Heart right ventricle (tissue), 16 donors: ENCODE measurements at regions not wholly inside any gene's neighbourhood (a gene's known extent, or its start where the extent isn't known, plus 50 kb on each side); places are given as distances from the start of the nearest gene placed in this dataset.

Source experiments
- ATAC-seq, 8 donors: fragments of 200-7000 bp; cut with Tn5 transposase; one replicate each; pipeline ENCODE4 v1.9.1; 2020; ENCODE audit warnings: mild to moderate bottlenecking in 8 of 8, moderate library complexity in 8 of 8, moderate number of reproducible peaks in 1 of 8
- DNase-seq, 2 donors: peaks; one replicate each; pipeline ENCODE4 v3.0.0-alpha.2; 2020
- H3K27ac ChIP-seq, 10 donors: fragments of 200-600 bp; sonication (generic) in 2 of 10; one replicate each; pipeline versions ENCODE4 v1.5.0 to v1.8.0; 2020 to 2022; ENCODE audit warnings: mild to moderate bottlenecking in 3 of 10
- H3K27me3 ChIP-seq, 7 donors: fragments of 200-600 bp; one replicate each; pipeline ENCODE4 v1.8.0; 2021 to 2022; ENCODE audit warnings: mild to moderate bottlenecking in 2 of 7
- H3K36me3 ChIP-seq, 9 donors: fragments of 200-600 bp; sonication (generic) in 1 of 9; one replicate each; pipeline versions ENCODE4 v1.5.0 to v1.8.0; 2020 to 2022; ENCODE audit warnings: mild to moderate bottlenecking in 2 of 9
- H3K4me1 ChIP-seq, 9 donors: fragments of 200-600 bp; sonication (generic) in 1 of 9; one replicate each; pipeline versions ENCODE4 v1.5.0 to v1.8.0; 2020 to 2022; ENCODE audit warnings: mild to moderate bottlenecking in 4 of 9
- H3K4me3 ChIP-seq, 10 donors: fragments of 200-600 bp; sonication (generic) in 2 of 10; one replicate each; pipeline versions ENCODE4 v1.5.0 to v1.8.0; 2020 to 2022; ENCODE audit warnings: mild to moderate bottlenecking in 7 of 10, moderate library complexity in 2 of 10
- H3K9me3 ChIP-seq, 11 donors: fragments of 200-600 bp in 10 of 11; sonication (generic) in 2 of 11; one replicate each; pipeline versions ENCODE4 v1.5.0 to v1.8.0; 2013 to 2022; ENCODE audit warnings: mild to moderate bottlenecking in 2 of 11, control low read depth in 1 of 11, moderate library complexity in 1 of 11
- WGBS, 2 donors: extraction: QIAGEN DNeasy Blood & Tissue Kit; methylation state at CpG; one replicate each; pipeline ENCODE4 v1.1.7; 2013; ENCODE audit warnings: inconsistent platforms in 1 of 2; 5-methylcytosine and 5-hydroxymethylcytosine counted together
- intact Hi-C, 10 donors: fragments of 100-400 bp; cut with DNase I; formaldehyde crosslinking; loops; one replicate each; pipeline versions ENCODE4 v1.11.1 to v1.14.2; 2022
- TF ChIP-seq, protein P1 (sequence below), 9 donors: fragments of 200-600 bp; sonication (generic) in 2 of 9; IDR thresholded peaks; one replicate each; pipeline versions ENCODE4 v1.5.0 to v1.8.0; 2021 to 2022; ENCODE audit warnings: antibody characterized with exemption in 9 of 9, mild to moderate bottlenecking in 5 of 9, moderate library complexity in 1 of 9
- donor health status: Arrhythmogenic right ventricular cardiomyopathy.
- donor health status: ischemic (EF 13 %, LVEDD 7.1; RV severe dilation, severe dysfunction).
- donor health status: healthy with polysubstance abuse.
- donor health status: DM: no; HTN: yes; CAD: no.
- donor health status: DM: no; HTN: no; CAD: no.
- donor health status: ischemic (EF 25% LVEDD 6.9; RV normal size, moderate dysfunction).
- donor health status: ischemic (EF 25% LVEDD 5.7; RV mildly dilated, moderate dysfunction).
- donor health status: healthy.
- donor health status: DM: yes; HTN: yes; CAD: no.
- donor health status: Ischemic cardiomyopathy.
- donor health status: ischemic (EF 35%, LVEDD 5.7; RV mildly dilated, moderate dysfunction).
- donor health status: nonischemic (EF 11% LVEDD 7.7; RV severe dilation, severe dysfunction).
- donor health status: DM: yes; HTN: yes; CAD: no.
- donor health status: PGD.
- donor health status: ischemic (EF 29% LVEDD 5.4; RV normal size, mild dysfunction).
- donor health status: nonischemic (EF 23%, LVEDD 6.1; RV moderate dilation, normal function).

DNA sequence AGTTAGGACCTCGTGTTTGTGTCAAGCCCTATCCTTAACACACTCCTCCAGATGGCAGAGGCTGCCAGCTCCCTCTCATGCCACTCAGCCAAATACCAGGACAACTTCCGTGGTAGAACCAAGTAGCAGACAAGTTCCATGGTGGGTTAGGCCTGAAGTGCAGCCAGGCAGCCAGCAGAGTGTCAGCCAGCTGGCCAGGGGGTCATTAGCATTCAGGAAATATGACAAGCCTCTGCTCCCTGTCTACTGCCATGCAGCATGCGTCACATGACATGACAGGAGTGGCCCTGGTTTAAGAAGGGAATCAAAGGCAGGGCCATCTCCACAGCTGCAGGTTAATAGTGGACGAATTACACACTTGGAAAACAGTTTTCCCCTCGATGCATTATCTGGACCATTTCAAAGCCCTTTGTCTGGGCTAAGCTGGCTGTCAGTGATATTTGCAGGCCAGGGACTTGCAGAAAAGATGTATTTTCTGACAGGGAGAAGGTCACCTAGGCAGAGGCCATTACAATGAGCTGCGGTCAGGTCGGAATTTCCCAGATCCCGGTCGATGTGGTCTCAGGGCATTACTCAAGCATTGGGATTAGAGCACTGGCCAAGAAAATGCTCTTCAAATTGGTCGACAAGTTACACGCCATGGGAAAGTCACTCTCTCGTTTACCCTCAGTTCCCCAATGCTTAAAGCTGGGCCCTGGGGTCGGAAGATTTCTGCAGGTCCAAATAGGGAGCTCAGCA is 461.7 kb upstream of the CADM1 start:
- ATAC-seq: peak in 7 of 8 donors; percentile 51 to 90 (median 76)
- Histone ChIP-seq H3K4me1 (peaks cover 3 to 39% (median 13%) of the 10 kb centered on the region in 9 donors), H3K36me3 (no peaks in the 10 kb centered on the region), H3K27ac (peak overlapping the region in 1 of 10 donors; percentile 18), H3K27me3 (peaks cover 0 to 8% (median 0%) of the 10 kb centered on the region in 7 donors), H3K4me3 (no peak overlapping the region), H3K9me3 (no peaks in the 10 kb centered on the region)
- WGBS, 2 donors: 66 to 67% methylated on average over 13 of the region's 13 CpGs
- TF ChIP-seq, protein P1, sequence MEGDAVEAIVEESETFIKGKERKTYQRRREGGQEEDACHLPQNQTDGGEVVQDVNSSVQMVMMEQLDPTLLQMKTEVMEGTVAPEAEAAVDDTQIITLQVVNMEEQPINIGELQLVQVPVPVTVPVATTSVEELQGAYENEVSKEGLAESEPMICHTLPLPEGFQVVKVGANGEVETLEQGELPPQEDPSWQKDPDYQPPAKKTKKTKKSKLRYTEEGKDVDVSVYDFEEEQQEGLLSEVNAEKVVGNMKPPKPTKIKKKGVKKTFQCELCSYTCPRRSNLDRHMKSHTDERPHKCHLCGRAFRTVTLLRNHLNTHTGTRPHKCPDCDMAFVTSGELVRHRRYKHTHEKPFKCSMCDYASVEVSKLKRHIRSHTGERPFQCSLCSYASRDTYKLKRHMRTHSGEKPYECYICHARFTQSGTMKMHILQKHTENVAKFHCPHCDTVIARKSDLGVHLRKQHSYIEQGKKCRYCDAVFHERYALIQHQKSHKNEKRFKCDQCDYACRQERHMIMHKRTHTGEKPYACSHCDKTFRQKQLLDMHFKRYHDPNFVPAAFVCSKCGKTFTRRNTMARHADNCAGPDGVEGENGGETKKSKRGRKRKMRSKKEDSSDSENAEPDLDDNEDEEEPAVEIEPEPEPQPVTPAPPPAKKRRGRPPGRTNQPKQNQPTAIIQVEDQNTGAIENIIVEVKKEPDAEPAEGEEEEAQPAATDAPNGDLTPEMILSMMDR (IDR thresholded peaks at IDR 0.05): no peak
- intact Hi-C loops: loop anchor here in 1 of 10 donors (10.0 kb wide), 1 partner anchor 61 kb away; no protein-coding TSS in a partner anchor
- peak in 1 of 2 donors; percentile 37 for DNase-seq

DNA sequence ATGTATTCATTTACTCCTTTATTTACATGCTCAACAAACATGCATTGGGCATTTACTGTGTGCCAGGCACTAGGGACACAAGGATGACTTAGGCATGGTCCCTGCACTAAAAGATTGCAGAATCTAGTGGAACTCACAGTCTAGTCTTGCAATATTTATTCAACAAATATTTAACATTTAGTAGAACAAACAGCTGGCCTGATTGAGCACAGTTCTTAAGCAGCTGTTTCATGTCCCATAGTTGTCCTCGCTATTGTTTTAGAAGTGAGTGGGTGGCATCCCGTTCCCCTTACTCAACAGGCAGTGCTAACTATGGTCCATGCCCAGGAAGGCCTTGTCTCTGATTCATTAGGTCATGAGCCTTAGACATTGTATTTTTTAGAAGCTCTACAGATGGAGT is 459.9 kb upstream of the CADM1 start:
- H3K27ac ChIP-seq: peak overlapping the region in 1 of 10 donors; percentile 48
- 54 to 60% methylated on average over 2 of the region's 2 CpGs for WGBS, 2 donors
- ATAC-seq: peak in 4 of 8 donors; percentile 48 to 76 (median 62)
- TF ChIP-seq, protein P1 (IDR thresholded peaks at IDR 0.05): no peak
- H3K27me3 ChIP-seq: peaks cover 0 to 20% (median 0%) of the 10 kb centered on the region in 7 donors
- H3K4me1 ChIP-seq: peaks cover 3 to 43% (median 13%) of the 10 kb centered on the region in 9 donors
- intact Hi-C loops: loop anchor here in 1 of 10 donors (10.0 kb wide), 1 partner anchor 59 kb away; no protein-coding TSS in a partner anchor
- no peak overlapping the region for H3K4me3 ChIP-seq
- H3K9me3 ChIP-seq: no peaks in the 10 kb centered on the region
- no peak for DNase-seq
- no peaks in the 10 kb centered on the region for H3K36me3 ChIP-seq

DNA sequence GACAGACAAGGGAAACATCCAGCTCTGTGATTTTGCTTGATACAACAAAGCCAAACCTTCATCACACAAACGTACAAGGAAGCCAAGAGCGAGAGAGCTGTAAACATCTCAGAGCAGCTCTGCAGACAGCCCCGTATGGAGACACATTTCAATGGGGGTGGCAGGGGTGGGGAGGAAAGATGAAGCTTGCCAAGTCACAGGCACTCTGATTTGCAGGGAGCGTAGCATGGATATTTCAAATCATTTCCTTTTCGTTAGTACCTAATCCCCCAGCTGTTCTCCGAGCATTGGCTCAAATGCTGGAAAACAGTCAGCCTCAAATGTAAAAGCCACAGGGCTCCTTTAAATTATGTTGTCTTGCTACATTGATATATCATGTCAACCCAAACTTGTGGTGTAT is 458.9 kb upstream of the CADM1 start:
- Histone ChIP-seq H3K27me3 (peaks cover 0 to 20% (median 0%) of the 10 kb centered on the region in 7 donors), H3K4me1 (peaks cover 3 to 43% (median 13%) of the 10 kb centered on the region in 9 donors), H3K27ac (peak overlapping the region in 4 of 10 donors; percentile 1 to 48 (median 31)), H3K36me3 (no peaks in the 10 kb centered on the region), H3K4me3 (peak overlapping the region in 2 of 10 donors; percentile 1 to 4), H3K9me3 (no peaks in the 10 kb centered on the region)
- intact Hi-C loops: loop anchor here in 1 of 10 donors (10.0 kb wide), 1 partner anchor 58 kb away; no protein-coding TSS in a partner anchor
- ATAC-seq (peak in 2 of 8 donors; percentile 13 to 43), DNase-seq (no peak)
- 48 to 64% methylated on average over 6 of the region's 6 CpGs for WGBS, 2 donors
- TF ChIP-seq, protein P1 (IDR thresholded peaks at IDR 0.05): no peak

DNA sequence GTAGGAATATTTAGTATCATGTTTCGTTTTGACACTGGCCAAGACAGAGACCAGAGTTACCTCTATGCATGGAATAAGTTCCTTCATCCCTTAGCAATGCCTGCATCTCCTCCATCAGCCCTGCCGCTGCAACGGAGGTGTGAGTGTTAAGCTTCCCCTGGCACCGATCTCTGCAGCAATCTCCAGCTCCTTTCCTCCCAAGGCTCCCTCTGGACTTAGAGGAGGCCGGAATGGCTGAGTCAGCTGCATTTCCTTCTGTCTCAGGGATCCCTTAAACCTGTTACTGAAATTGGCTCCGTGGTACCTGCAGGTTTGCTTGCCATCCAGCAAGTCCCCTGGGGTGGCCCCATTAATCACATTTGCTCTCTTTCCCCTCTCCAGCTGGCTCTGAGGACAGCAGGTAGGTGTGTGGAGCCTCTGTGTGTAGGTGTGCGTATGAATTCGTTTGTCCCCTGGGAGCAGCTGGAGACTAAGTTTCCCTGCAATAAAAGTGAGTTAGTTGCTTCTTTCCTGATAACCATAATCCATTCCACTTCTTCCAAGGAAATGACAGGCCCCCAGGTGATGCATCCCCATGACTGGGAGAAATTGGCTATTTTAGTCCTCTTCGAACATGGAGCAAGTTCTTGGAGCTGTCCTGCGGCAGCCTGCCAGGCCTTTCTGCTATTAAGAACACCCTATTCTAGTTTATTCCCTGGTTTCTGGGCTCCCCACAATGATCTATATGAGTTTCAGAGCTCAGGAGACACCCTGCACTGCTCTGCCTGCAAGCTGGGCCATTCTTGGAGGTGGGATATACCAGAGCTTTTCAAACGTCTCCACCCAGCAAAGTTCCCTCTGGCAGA is 457.2 kb upstream of the CADM1 start:
- H3K9me3 ChIP-seq: no peaks in the 10 kb centered on the region
- peak overlapping the region in 1 of 10 donors; percentile 21 for H3K27ac ChIP-seq
- intact Hi-C loops: loop anchor here in 1 of 10 donors (10.0 kb wide), 1 partner anchor 57 kb away; no protein-coding TSS in a partner anchor
- TF ChIP-seq, protein P1 (IDR thresholded peaks at IDR 0.05): no peak
- ATAC-seq (peak in 3 of 8 donors; percentile 12 to 44 (median 40)), DNase-seq (no peak)
- H3K36me3 ChIP-seq: no peaks in the 10 kb centered on the region
- peaks cover 0 to 24% (median 0%) of the 10 kb centered on the region in 7 donors for H3K27me3 ChIP-seq
- H3K4me3 ChIP-seq: no peak overlapping the region
- WGBS, 2 donors: 43 to 52% methylated on average over 11 of the region's 11 CpGs
- peaks cover 3 to 43% (median 13%) of the 10 kb centered on the region in 9 donors for H3K4me1 ChIP-seq
